MG63 (cell line): ENCODE measurements at regions not wholly inside any gene's neighbourhood (a gene's known extent, or its start where the extent isn't known, plus 50 kb on each side); places are given as distances from the start of the nearest gene placed in this dataset.
A peak's percentile ranks its signal among the peaks of the same experiment; 100 is the strongest.
"Not testable (repeated sequence)": the region's sequence is repeated elsewhere in the genome, so short reads cannot be mapped to it uniquely, and the experiment has no call there.

ENCODE experiments used
- DNase-seq: peaks from one replicate; pipeline ENCODE4 v3.0.0-alpha.2; 2020
- H3K27me3 ChIP-seq: fragments of 250-450 bp; sonication (Bioruptor Pico); 2 replicates; pipeline ENCODE4 v1.5.1; 2020; ENCODE audit warnings: mild to moderate bottlenecking, moderate library complexity
- H3K36me3 ChIP-seq: fragments of 250-450 bp; sonication (Bioruptor Pico); 2 replicates; pipeline ENCODE4 v1.5.1; 2020; ENCODE audit warnings: mild to moderate bottlenecking, moderate library complexity
- H3K4me3 ChIP-seq: fragments of 250-450 bp; sonication (Bioruptor Pico); 2 replicates; pipeline ENCODE4 v1.5.1; 2020; ENCODE audit warnings: mild to moderate bottlenecking, moderate library complexity
- H3K9me3 ChIP-seq: fragments of 250-450 bp; sonication (Bioruptor Pico); 2 replicates; pipeline ENCODE4 v1.5.1; 2020; ENCODE audit warnings: mild to moderate bottlenecking, moderate library complexity

DNA sequence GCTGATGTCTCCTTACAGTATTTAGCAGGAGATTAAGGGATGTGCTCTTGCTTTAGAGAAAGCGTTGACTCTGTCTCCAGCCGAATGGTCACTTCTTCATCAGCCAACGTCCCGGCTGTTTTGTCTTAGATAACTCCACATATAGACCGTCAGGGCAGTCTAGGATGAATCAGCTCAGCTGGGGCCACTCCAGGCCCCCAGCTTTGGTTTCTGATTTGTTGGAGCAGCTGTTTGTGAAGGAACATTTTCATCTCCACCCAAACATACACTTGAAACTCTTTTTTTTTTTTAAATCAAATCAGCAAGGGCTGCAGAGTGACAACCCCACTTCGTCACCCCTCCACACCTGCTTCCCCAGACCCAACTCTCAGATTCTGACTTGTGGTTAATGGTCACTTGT lies 206.1 kb upstream of the GALNT2 start:
- Histone ChIP-seq H3K36me3 (no peaks in the 10 kb centered on the region), H3K27me3 (no peaks in the 10 kb centered on the region), H3K4me3 (no peak overlapping the region), H3K9me3 (no peaks in the 10 kb centered on the region)
- no peak for DNase-seq

DNA sequence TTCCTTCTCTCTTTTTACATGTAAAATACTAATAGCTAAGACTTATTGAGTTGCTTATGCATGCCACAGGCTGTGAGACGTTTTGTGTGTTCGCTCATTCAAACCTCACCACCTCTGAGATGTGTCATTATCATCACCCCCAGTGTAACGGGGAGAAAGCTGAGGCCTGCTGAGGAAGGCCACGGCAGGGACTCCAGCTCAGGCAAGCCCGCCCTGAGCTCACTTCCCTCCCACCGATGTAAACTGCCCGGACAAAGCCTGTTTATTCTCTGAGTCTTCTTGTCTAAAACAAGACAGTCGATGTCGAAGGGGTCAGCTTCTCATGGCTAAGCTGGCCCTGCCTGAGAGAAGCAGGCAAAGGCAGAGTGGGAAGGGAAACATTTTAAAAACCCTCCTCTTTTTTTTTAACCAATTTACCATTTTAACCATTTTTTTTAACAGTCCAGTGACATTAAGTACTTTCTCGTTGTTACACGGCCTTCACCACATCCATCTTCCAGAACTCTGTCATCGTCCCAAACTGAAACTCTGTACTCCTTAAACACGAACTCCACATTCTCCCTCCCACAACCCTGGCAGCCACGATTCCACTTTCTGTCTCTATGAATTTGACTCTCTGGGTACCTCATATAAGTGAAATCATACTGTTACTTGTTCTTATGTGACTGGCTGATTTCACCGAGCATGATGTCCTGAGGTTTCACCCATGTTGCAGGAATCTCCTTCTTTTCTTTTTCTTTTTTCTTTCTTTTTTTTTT lies 204.8 kb upstream of the GALNT2 start:
- Histone ChIP-seq H3K36me3 (no peaks in the 10 kb centered on the region), H3K4me3 (no peak overlapping the region), H3K9me3 (no peaks in the 10 kb centered on the region), H3K27me3 (no peaks in the 10 kb centered on the region)
- no peak for DNase-seq

DNA sequence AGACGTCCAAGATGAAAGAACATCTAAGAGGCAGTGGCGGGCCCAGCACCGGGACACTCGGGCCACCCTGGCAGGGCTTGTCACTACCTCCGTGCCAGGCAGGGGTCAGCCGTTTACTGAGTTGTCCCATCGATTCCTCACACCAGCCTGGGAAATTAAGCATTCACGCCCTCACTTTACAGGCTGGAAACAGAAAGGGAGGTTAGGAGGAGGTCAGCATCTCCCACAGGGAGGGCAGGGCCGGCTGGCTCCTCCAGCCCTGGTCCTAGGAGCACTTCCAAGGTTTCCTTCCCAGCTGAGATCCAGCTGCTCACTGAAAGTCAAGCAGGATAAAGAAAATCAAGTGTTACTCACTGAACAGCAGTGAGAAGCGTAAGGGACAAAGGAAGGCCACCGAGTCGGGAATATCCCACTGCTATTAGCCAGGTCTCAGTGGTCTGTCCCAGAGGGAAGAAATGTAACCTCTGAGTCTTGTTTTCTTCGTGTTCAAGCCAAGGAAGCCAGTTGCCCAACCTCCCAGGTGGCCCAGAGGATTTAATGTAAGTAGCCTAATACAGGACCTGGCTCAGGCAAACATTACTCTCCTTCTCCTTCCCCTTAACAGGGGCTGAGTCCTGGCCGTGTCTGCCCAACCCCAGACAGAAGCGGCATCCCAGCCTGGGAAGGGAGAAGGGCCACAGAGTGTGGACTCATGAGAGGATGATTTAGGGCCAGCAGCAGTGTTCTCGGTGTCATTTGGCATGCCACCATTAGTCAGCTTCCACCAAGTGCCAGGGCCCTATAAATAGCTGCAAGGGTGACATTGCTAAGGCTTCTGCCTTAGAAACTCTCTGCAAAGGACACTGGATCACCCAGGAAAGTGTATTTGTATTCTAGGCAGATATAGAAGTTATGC lies 203.1 kb upstream of the GALNT2 start:
- Histone ChIP-seq H3K36me3 (no peaks in the 10 kb centered on the region), H3K4me3 (no peak overlapping the region), H3K27me3 (no peaks in the 10 kb centered on the region), H3K9me3 (no peaks in the 10 kb centered on the region)
- DNase-seq = no peak

DNA sequence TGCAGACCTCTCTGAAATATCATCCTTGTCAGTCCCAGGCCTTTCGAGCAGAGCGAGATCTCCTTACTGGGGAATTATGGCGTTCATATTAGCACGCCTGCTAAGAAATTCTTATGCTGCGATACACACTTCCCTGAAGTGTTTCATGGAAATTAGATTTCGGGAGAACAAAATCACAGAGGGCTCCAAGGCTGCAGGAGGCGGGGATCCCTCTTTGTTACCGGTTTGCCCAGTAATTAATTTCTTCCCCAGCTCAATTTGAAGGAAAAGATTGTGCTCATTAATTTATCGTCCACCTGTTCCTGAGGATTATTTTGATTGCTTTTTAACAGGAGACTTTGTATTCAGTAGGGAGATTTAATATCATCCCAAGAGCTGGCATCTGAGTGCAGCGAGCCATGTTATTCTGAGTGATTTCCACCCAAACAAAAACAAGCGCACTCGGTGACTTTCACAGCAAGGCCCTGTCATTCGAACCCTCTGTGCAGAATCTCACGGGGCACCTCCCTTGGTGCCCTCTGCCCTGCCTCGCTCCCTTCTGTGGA lies 202.3 kb upstream of the GALNT2 start:
- Histone ChIP-seq H3K27me3 (no peaks in the 10 kb centered on the region), H3K9me3 (no peaks in the 10 kb centered on the region), H3K4me3 (no peak overlapping the region), H3K36me3 (no peaks in the 10 kb centered on the region)
- DNase-seq = no peak

DNA sequence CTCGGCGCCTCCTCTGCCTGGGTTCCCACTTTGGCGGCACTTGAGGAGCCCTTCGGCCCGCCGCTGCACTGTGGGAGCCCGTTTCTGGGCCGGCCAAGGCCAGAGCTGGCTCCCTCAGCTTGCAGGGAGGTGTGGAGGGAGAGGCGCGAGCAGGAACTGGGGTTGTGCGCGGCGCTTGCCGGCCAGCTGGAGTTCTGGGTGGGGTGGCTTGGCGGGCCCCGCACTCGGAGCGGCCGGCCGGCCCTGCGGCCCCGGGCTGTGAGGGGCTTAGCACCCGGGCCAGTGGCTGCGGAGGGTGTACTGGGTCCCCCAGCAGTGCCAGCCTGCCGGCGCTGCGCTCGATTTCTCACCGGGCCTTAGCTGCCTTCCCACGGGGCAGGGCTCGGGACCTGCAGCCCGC lies 201.7 kb upstream of the GALNT2 start:
- H3K9me3 ChIP-seq, DNase-seq, H3K27me3 ChIP-seq: not testable (repeated sequence)

DNA sequence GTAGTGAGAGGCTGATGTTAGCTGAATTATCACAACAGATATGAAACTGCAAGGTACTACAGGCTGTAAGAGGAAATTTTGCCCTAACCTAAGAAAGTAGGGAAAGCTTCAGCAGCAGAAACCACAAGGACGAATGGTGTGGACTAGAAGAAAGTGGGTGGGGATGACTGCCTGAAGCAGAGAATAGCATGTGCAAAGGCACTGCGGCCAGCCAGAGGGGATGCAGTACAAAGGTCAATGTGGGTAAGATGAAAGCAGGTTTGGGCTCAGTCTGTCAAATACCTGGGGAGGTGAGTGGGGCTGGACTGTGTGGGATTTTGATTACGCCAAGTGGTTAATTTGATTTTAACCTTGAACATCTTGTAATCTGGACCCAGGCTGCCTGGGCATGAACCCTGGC lies 199.3 kb upstream of the GALNT2 start:
- no peaks in the 10 kb centered on the region for H3K9me3 ChIP-seq
- H3K36me3 ChIP-seq = no peaks in the 10 kb centered on the region
- DNase-seq = no peak
- no peak overlapping the region for H3K4me3 ChIP-seq
- no peaks in the 10 kb centered on the region for H3K27me3 ChIP-seq

More for the DNA sequence above, 201.7 kb upstream of the GALNT2 start:
- H3K36me3 ChIP-seq, H3K4me3 ChIP-seq: not testable (repeated sequence)

DNA sequence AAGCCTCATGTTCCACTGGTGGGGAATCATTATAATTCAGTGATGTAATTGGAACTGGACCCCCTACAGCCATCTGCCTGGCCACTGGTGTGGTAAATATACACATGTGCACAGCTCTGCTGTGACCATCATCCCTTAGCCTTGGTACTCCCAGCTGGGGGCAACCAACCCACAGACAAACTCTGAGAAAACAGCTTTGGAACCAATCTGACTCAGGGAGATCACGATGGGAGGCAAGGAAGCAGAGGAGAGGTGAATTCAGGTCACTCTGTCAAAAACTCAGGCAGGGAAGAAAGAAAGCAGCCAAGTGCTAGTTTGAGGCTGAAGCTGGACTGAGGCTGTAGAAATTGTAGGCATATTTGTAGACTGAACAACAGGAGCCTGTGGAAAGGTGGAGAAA lies 197.8 kb upstream of the GALNT2 start:
- H3K9me3 ChIP-seq = no peaks in the 10 kb centered on the region
- no peaks in the 10 kb centered on the region for H3K36me3 ChIP-seq
- no peak for DNase-seq
- no peak overlapping the region for H3K4me3 ChIP-seq
- no peaks in the 10 kb centered on the region for H3K27me3 ChIP-seq

DNA sequence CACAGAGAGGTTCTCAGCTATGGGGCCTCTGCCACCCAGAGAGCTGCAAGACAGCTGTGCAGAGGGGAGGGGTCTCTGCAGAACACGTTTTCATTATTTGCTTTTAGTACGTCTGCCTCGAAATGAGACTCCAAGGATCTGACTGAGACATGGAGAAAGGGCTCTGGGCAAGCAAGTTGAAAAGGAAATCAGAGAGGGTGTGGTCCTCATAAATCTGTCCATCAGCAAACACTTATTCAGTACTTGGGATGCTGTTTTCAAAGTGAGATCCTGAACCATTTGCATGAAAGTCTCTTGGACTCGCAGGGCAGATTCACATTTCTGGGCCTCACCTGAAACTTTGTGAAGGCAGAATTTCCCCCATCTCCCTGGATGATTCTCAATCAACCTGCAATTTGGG lies 197.4 kb upstream of the GALNT2 start:
- no peaks in the 10 kb centered on the region for H3K36me3 ChIP-seq
- H3K9me3 ChIP-seq = no peaks in the 10 kb centered on the region

DNA sequence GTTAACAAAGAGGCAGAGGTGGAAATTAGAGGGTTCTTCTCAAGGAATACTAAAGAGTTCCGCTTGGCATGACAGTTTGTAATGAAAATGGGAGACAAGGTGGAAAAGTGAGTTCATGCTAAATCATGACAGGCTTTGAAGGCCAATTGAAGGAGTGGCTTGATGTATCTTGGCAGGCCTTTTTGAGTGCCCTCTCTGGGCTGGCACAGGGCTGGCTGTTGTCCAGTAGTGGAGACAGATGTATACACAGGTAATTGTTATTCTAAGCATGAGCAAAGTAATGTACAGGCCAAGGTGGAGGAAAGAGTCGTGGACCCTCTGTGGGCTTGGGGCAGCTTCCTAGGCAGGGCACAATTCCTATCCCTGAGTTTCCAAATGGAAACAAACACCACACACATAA lies 196.7 kb upstream of the GALNT2 start:
- Histone ChIP-seq H3K4me3 (no peak overlapping the region), H3K36me3 (no peaks in the 10 kb centered on the region), H3K9me3 (no peaks in the 10 kb centered on the region), H3K27me3 (no peaks in the 10 kb centered on the region)
- DNase-seq = no peak

More for the DNA sequence above, 197.4 kb upstream of the GALNT2 start:
- no peak for DNase-seq
- no peaks in the 10 kb centered on the region for H3K27me3 ChIP-seq
- H3K4me3 ChIP-seq = no peak overlapping the region

DNA sequence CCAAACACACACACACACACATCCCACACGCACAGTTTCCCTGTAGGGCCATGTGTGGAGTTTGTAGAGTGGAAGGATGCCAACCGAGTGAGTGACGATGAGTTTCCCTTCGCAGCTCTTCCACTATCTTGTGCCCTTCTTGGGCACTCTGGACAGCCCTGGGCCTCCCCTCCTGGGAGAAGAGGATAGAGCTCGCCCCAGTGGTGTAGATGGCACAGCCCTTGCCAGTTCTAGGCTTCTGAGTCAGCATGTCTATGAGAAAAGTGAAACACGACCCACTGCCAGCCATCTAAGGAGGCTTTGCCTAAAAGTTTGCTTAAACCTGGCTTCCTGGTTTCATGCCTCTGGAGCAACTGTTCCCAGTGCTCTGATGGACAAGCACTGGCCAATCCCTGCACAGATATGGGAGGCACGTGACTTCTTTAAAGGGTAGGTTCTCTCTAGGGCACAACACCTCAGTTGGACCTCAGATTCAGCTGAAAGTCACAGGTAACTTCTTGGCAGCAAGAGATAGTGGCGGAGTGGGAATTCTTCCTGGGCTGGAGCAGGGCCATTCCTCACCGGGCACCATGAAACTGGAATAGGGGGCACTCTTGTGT lies 195.9 kb upstream of the GALNT2 start:
- Histone ChIP-seq H3K4me3 (no peak overlapping the region), H3K36me3 (no peaks in the 10 kb centered on the region), H3K27me3 (no peaks in the 10 kb centered on the region), H3K9me3 (no peaks in the 10 kb centered on the region)
- DNase-seq = no peak

DNA sequence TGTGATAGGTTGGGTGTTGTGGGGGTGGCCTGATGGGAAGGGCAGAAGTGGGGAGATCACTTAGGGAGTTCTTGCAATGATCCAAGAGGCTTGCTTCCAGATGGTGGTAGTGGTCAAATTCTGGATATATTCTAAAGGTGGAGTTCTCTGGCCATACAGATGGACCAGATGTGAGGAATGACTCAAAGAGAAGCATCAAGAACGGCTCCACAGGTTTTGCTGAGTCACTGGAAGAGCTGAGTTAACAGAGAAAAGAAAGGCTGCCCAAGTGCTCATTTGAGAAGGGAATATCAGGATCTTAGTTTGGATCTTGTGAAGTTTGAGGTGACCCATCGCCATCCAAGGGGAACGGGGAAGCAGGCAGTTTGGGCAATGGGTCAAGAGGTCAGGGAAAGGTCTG lies 192.9 kb upstream of the GALNT2 start:
- Histone ChIP-seq H3K27me3 (no peaks in the 10 kb centered on the region), H3K36me3 (no peaks in the 10 kb centered on the region), H3K9me3 (no peaks in the 10 kb centered on the region), H3K4me3 (no peak overlapping the region)
- peak; percentile 23 for DNase-seq

DNA sequence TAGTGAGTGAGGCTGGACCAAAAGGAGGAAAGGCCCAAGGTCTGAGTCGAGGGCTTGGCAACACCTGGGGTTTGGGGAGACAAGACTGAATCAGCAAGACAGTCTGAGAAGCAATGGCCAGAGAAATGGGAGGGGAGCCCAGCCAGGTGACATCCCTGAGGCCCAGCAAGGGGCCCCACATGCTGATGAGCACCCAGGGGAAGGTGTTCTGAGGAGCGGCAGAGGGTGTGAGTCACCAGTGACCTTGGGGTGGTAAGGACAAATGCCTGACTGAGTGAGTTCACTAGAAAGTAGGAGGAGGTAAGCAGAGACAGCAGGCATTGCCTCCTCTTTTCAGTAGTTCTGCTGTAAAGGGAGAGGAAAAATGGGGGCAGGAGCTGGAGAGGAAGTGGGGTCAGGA lies 192.4 kb upstream of the GALNT2 start:
- H3K9me3 ChIP-seq = no peaks in the 10 kb centered on the region
- H3K36me3 ChIP-seq = no peaks in the 10 kb centered on the region
- peak; percentile 18 for DNase-seq
- H3K27me3 ChIP-seq = no peaks in the 10 kb centered on the region
- no peak overlapping the region for H3K4me3 ChIP-seq

DNA sequence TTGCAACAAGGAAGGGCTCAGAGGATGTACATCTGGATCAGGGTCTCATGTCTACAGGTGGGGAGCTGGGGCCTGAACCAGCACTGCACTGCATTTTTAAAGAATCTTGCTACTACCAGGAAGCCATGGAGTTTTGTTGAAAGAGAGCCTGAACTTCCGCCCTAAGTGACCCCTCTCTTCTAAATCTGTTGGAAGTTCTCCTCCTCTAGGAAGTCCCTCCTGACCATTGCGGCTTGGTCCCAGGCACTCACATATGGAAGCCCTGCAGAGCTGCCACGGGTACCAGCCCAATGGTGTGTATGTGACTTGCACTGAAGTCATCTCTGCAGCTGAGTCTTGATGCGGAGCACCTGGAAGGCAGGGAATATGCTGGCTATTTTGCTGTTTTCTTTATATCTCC lies 192.0 kb upstream of the GALNT2 start:
- no peak overlapping the region for H3K4me3 ChIP-seq
- H3K27me3 ChIP-seq = no peaks in the 10 kb centered on the region
- DNase-seq = no peak
- no peaks in the 10 kb centered on the region for H3K36me3 ChIP-seq
- H3K9me3 ChIP-seq = no peaks in the 10 kb centered on the region

DNA sequence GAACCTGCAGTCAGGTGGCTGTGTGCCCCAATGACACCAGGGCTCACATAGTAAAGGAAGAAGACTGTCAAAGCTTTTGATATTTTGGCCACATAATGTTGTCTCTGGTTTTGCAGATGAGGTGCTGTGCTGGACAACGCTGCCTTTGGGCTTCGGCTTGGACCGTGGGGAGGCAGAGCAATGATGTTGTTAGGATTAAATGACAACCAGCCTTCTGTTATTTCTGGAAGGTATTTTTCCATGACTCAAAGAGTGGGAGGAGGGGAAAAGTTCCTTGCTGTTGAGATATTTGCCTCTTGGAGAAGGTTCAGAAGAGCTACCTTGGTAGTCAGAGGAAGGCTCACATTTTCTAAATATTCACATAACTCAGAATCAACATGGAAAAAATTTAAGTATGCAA lies 187.3 kb upstream of the GALNT2 start:
- H3K36me3 ChIP-seq = no peaks in the 10 kb centered on the region
- peaks cover 2% of the 10 kb centered on the region for H3K27me3 ChIP-seq
- H3K4me3 ChIP-seq = no peak overlapping the region
- no peaks in the 10 kb centered on the region for H3K9me3 ChIP-seq
- no peak for DNase-seq

DNA sequence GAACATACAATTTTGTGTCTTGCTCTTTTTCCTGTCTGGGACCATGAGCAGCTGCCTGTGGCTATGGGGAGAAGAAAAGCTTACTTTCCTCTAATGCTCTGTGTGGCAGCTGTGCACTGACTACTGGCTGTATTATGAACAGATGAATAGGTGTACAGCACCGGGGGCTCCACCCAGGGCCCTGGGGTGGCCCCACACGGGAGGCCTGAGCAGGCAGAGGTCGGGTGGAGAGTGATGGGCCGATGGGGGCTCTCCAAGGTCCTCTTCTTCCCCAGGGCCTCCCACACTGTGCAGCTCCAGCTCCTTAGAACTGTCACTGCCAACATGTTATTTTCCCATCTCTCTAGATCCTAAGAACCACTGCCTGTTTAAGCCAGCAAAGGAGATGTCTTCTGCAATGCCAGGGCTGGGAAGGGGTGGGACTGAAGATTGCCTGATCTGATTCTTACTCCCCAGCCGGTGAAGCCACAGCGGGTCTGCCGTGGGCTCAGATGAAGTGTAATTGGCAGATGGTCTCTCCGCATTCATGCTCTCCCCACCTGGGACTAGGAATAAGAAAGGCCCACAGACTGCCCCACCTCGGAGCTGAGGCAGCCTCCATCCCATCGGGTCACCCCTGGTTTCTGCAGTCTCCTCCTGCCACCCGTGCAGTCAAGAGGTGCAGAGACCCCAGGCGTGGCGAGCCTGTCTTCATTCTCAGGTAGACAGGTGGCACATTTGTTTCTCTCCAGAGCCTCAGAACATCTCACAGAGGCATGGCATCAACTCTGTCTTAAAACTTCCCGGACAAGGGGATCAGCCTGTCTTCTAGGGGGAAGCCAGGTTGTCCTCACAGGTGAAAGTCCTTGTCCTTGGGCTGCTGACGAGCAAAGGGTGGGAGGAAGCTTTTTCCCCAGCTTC lies 186.5 kb upstream of the GALNT2 start:
- Histone ChIP-seq H3K9me3 (no peaks in the 10 kb centered on the region), H3K4me3 (no peak overlapping the region), H3K27me3 (peaks cover 2% of the 10 kb centered on the region), H3K36me3 (no peaks in the 10 kb centered on the region)
- DNase-seq = no peak

DNA sequence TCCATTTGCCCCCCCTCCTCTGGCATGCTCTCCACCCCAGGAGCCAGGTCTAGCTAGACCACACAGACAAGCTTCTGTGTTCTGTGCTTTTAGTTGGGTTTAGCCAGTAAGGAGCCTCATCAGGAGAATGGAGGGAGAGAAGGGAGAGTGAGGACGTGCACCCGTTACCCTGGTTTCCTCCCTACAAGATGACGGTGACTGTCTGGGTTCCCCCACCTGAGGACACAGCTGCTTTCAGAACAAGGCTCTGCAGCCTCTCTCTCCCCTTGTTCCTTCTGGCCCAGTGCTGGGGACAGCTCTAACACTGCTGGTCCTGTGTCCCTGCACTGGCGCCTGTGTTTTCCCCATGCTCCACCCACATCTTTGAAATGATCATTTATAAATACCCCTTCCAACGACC lies 184.4 kb upstream of the GALNT2 start:
- no peaks in the 10 kb centered on the region for H3K9me3 ChIP-seq
- no peaks in the 10 kb centered on the region for H3K36me3 ChIP-seq
- H3K4me3 ChIP-seq = no peak overlapping the region
- no peak for DNase-seq
- peaks cover 2% of the 10 kb centered on the region for H3K27me3 ChIP-seq
